ENCODE measurements at regions not wholly inside any gene's neighbourhood (a gene's known extent, or its start where the extent isn't known, plus 50 kb on each side); places are given as distances from the start of the nearest gene placed in this dataset.

GRCh38 chr13:73168226-73168952 lies 109.6 kb downstream of the KLF5 start:
- no peaks in the 10 kb centered on the region for H3K27me3 ChIP-seq (ENCODE audit: control insufficient read depth in 1 of 2, insufficient read depth in 2 of 2, low read length in 2 of 2)
- no peak overlapping the region for H3K4me3 ChIP-seq (ENCODE audit: low read length)
- Mint-ChIP-seq H3K4me1 (ENCODE audit: low read depth) (no peaks in the 10 kb centered on the region), H3K9me3 (no peaks in the 10 kb centered on the region), H3K27ac (no peak overlapping the region), H3K4me3 (no peak overlapping the region), H3K27me3 (no peaks in the 10 kb centered on the region), H3K36me3 (ENCODE audit: low read depth) (no peaks in the 10 kb centered on the region)
- no peaks in the 10 kb centered on the region for H3K4me1 ChIP-seq (ENCODE audit: insufficient read depth, low read length)
- no peaks in the 10 kb centered on the region for H3K9me3 ChIP-seq (ENCODE audit: control insufficient read depth in 1 of 2, insufficient read depth in 1 of 2, low read length in 2 of 2)
- intact Hi-C loops (cut with DNase I, micrococcal nuclease) = no loop called here
- CTCF ChIA-PET = interaction anchor here (0.7 kb wide), 1 partner anchor 1566 kb away, joined by 6 read pairs; no protein-coding TSS in a partner anchor
- no peak for TF ChIP-seq CTCF (IDR thresholded peaks at IDR 0.05)
- DNase-seq (no peak), ATAC-seq (ENCODE audit: poor library complexity) (no peak)
- no peak overlapping the region for H3K27ac ChIP-seq (ENCODE audit: low read depth in 1 of 2, low read length in 2 of 2)
- POLR2A ChIA-PET = no interaction called here
- no peaks in the 10 kb centered on the region for H3K36me3 ChIP-seq (ENCODE audit: insufficient read depth, low read length)

GRCh38 chr13:73167028-73167820 lies 108.4 kb downstream of the KLF5 start:
- TF ChIP-seq CTCF (IDR thresholded peaks at IDR 0.05) = no peak
- ChIA-PET CTCF (no interaction called here), POLR2A (no interaction called here)
- ATAC-seq (ENCODE audit: poor library complexity) = no peak
- Histone ChIP-seq H3K9me3 (ENCODE audit: control insufficient read depth in 1 of 2, insufficient read depth in 1 of 2, low read length in 2 of 2) (no peaks in the 10 kb centered on the region), H3K4me3 (ENCODE audit: low read length) (no peak overlapping the region), H3K4me1 (ENCODE audit: insufficient read depth, low read length) (no peaks in the 10 kb centered on the region), H3K27ac (ENCODE audit: low read depth in 1 of 2, low read length in 2 of 2) (no peak overlapping the region), H3K27me3 (ENCODE audit: control insufficient read depth in 1 of 2, insufficient read depth in 2 of 2, low read length in 2 of 2) (no peaks in the 10 kb centered on the region), H3K36me3 (ENCODE audit: insufficient read depth, low read length) (no peaks in the 10 kb centered on the region)
- Mint-ChIP-seq H3K27me3 (no peaks in the 10 kb centered on the region), H3K9me3 (no peaks in the 10 kb centered on the region), H3K4me1 (ENCODE audit: low read depth) (no peaks in the 10 kb centered on the region), H3K4me3 (no peak overlapping the region), H3K27ac (no peak overlapping the region), H3K36me3 (ENCODE audit: low read depth) (no peaks in the 10 kb centered on the region)
- intact Hi-C loops (cut with DNase I, micrococcal nuclease) = no loop called here
- DNase-seq = no peak

- ChIA-PET CTCF (interaction anchor here (0.6 kb wide), 1 partner anchor 101 kb away, joined by 3 read pairs; no protein-coding TSS in a partner anchor), POLR2A (no interaction called here)
- Mint-ChIP-seq H3K9me3 (no peaks in the 10 kb centered on the region), H3K27ac (no peak overlapping the region), H3K27me3 (no peaks in the 10 kb centered on the region), H3K4me3 (no peak overlapping the region), H3K36me3 (ENCODE audit: low read depth) (no peaks in the 10 kb centered on the region), H3K4me1 (ENCODE audit: low read depth) (no peaks in the 10 kb centered on the region)
- no peaks in the 10 kb centered on the region for H3K4me1 ChIP-seq (ENCODE audit: insufficient read depth, low read length)
- DNase-seq = no peak
- H3K4me3 ChIP-seq (ENCODE audit: low read length) = no peak overlapping the region
- no peak overlapping the region for H3K27ac ChIP-seq (ENCODE audit: low read depth in 1 of 2, low read length in 2 of 2)
- no peaks in the 10 kb centered on the region for H3K27me3 ChIP-seq (ENCODE audit: control insufficient read depth in 1 of 2, insufficient read depth in 2 of 2, low read length in 2 of 2)
- intact Hi-C loops (cut with DNase I, micrococcal nuclease) = no loop called here
- ATAC-seq (ENCODE audit: poor library complexity) = no peak
- TF ChIP-seq CTCF (IDR thresholded peaks at IDR 0.05) = no peak
- H3K36me3 ChIP-seq (ENCODE audit: insufficient read depth, low read length) = no peaks in the 10 kb centered on the region
- H3K9me3 ChIP-seq (ENCODE audit: control insufficient read depth in 1 of 2, insufficient read depth in 1 of 2, low read length in 2 of 2) = no peaks in the 10 kb centered on the region
Measured at GRCh38 chr13:73166204-73166603, 107.4 kb downstream of the KLF5 start.
